ENCODE measurements at regions not wholly inside any gene's neighbourhood (a gene's known extent, or its start where the extent isn't known, plus 50 kb on each side); places are given as distances from the start of the nearest gene placed in this dataset.

DNA sequence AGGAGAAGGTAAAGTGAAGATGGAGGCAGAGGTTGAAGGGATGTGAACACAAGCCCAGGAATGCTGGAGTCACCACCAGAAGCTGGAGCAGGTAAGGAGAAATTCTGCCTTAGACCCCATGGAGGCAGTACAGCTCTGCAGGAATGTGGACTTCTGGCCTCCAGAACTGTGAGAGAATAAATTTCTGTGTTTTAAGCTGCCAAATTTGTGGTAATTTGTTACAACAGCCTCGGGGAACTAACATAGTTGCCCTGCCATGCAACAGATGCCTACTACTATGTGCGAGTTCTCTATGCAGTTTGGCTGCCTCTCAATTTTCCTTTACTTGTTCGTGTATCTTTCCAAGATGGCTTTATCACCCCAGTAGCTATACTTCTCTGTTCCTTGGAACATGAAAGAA lies 394.1 kb downstream of the TUSC7 start:
- Histone ChIP-seq H3K9me3 (ENCODE audit: low read depth) (no peaks in the 10 kb centered on the region), H3K4me1 (ENCODE audit: low read depth) (no peaks in the 10 kb centered on the region), H3K36me3 (no peaks in the 10 kb centered on the region), H3K27me3 (no peaks in the 10 kb centered on the region), H3K4me3 (no peak overlapping the region), H3K27ac (no peak overlapping the region)
- DNase-seq (ENCODE audit: low read depth in 1 of 2, low spot score in 1 of 2): no peak
- TF ChIP-seq, protein P1, sequence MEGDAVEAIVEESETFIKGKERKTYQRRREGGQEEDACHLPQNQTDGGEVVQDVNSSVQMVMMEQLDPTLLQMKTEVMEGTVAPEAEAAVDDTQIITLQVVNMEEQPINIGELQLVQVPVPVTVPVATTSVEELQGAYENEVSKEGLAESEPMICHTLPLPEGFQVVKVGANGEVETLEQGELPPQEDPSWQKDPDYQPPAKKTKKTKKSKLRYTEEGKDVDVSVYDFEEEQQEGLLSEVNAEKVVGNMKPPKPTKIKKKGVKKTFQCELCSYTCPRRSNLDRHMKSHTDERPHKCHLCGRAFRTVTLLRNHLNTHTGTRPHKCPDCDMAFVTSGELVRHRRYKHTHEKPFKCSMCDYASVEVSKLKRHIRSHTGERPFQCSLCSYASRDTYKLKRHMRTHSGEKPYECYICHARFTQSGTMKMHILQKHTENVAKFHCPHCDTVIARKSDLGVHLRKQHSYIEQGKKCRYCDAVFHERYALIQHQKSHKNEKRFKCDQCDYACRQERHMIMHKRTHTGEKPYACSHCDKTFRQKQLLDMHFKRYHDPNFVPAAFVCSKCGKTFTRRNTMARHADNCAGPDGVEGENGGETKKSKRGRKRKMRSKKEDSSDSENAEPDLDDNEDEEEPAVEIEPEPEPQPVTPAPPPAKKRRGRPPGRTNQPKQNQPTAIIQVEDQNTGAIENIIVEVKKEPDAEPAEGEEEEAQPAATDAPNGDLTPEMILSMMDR (IDR thresholded peaks at IDR 0.05; ENCODE audit: low read depth, low read length): no peak

DNA sequence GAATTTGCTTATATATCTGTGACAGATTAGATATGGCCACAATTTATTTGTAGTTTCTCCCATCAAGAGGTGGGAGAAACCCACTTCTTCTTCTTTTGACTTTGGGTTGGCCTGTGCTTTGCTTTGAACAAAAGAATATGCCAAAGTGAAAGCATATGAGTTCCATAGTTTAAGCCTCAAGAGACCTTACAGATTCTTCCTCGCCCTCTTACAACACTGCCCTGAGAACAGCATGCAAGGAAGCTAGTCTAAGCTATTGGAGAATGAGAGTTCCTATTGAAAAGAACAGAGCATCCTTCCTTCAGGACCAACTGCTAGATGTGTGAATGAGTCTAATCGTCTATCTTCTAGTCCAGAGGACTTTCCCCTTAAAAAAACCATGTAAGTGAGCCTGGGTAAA lies 394.8 kb downstream of the TUSC7 start:
- Histone ChIP-seq H3K4me3 (no peak overlapping the region), H3K36me3 (no peaks in the 10 kb centered on the region), H3K27ac (no peak overlapping the region), H3K9me3 (ENCODE audit: low read depth) (no peaks in the 10 kb centered on the region), H3K4me1 (ENCODE audit: low read depth) (no peaks in the 10 kb centered on the region), H3K27me3 (no peaks in the 10 kb centered on the region)
- TF ChIP-seq, protein P1 (IDR thresholded peaks at IDR 0.05; ENCODE audit: low read depth, low read length): no peak
- no peak for DNase-seq (ENCODE audit: low read depth in 1 of 2, low spot score in 1 of 2)

DNA sequence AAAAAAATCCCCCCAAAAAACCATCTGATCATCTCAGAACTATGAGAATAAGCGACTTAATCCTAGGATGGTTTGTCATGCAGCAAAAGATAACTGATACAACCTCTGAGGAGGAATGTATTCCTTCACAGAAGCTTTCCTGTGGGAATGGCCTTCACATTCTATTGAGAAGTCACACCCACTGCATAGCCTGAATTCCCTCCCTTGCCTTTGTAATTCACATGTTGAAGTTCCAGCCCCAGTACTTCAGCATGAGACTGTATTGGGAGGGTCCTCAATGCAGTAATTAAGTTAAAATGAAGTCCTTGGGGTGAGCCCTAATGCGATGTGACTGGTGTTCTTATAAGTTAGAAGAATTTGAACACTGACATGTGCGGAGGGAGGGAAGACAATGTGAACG lies 395.2 kb downstream of the TUSC7 start:
- Histone ChIP-seq H3K4me1 (ENCODE audit: low read depth) (no peaks in the 10 kb centered on the region), H3K4me3 (no peak overlapping the region), H3K27me3 (no peaks in the 10 kb centered on the region), H3K36me3 (no peaks in the 10 kb centered on the region), H3K9me3 (ENCODE audit: low read depth) (no peaks in the 10 kb centered on the region), H3K27ac (no peak overlapping the region)
- TF ChIP-seq, protein P1 (IDR thresholded peaks at IDR 0.05; ENCODE audit: low read depth, low read length): no peak
- no peak for DNase-seq (ENCODE audit: low read depth in 1 of 2, low spot score in 1 of 2)

DNA sequence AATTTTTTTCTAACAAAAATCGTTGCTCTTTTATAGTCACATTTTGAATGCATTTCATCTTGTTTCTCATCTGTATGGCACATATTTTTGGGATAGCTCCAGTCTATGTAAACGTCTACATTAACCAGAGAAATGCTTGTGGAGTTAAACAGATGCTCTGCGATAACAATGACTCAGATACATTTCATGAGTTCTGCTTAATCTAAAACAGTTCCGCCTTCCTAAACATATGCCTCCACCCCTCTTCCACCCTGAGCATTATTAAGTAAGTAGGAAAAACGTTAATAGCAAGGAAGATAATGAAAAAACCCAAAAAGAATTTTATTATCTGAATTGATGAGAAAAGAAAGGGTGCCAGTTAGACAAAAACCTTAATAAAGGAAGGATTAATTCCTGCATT lies 396.1 kb downstream of the TUSC7 start:
- Histone ChIP-seq H3K4me3 (no peak overlapping the region), H3K9me3 (ENCODE audit: low read depth) (no peaks in the 10 kb centered on the region), H3K4me1 (ENCODE audit: low read depth) (no peaks in the 10 kb centered on the region), H3K36me3 (no peaks in the 10 kb centered on the region), H3K27me3 (no peaks in the 10 kb centered on the region), H3K27ac (no peak overlapping the region)
- TF ChIP-seq, protein P1 (IDR thresholded peaks at IDR 0.05; ENCODE audit: low read depth, low read length): no peak
- DNase-seq (ENCODE audit: low read depth in 1 of 2, low spot score in 1 of 2): no peak

DNA sequence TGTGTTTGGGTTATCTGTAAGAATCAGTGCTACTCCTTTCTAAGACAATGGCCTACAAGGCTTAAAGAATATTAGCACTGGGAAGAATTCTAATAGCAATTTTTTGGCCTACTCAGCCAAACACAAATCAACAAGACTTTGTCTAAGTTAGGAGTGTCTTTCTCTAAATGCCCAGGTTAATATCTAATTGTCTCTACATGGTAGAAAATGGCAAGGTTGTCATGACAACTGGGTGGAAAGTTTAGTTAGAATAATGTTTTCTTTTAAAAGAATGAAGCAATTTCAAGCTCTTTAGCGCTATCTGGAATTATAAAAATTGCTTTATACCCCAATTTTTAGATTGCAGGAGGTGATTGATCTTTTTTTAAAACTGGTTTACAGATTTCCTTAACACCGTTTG lies 396.8 kb downstream of the TUSC7 start:
- TF ChIP-seq, protein P1 (IDR thresholded peaks at IDR 0.05; ENCODE audit: low read depth, low read length): no peak
- Histone ChIP-seq H3K4me1 (ENCODE audit: low read depth) (no peaks in the 10 kb centered on the region), H3K27me3 (no peaks in the 10 kb centered on the region), H3K27ac (no peak overlapping the region), H3K36me3 (no peaks in the 10 kb centered on the region), H3K4me3 (no peak overlapping the region), H3K9me3 (ENCODE audit: low read depth) (no peaks in the 10 kb centered on the region)
- no peak for DNase-seq (ENCODE audit: low read depth in 1 of 2, low spot score in 1 of 2)

DNA sequence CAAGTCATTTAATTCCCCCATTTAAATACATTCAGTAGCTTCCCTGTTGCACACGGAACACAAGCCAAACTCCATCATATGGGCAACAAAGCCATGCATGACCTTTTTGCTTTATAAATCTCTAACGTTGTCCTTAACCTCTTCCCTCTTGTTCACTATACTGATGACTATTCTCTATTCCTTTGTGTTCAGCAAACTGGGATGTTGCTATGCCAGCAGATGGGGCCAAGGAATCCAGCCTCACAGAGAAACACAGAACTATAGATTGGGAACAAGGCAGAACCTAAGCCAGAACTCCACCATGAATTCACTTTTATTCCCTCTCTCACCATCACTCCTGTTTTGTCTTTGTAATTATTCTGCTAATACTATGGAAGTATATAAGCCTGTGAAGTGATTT lies 398.4 kb downstream of the TUSC7 start:
- no peaks in the 10 kb centered on the region for H3K9me3 ChIP-seq (ENCODE audit: low read depth)
- TF ChIP-seq, protein P1 (IDR thresholded peaks at IDR 0.05; ENCODE audit: low read depth, low read length): no peak
- H3K27me3 ChIP-seq: no peaks in the 10 kb centered on the region
- no peaks in the 10 kb centered on the region for H3K4me1 ChIP-seq (ENCODE audit: low read depth)
- no peak overlapping the region for H3K27ac ChIP-seq
- no peaks in the 10 kb centered on the region for H3K36me3 ChIP-seq
- no peak overlapping the region for H3K4me3 ChIP-seq
- DNase-seq (ENCODE audit: low read depth in 1 of 2, low spot score in 1 of 2): no peak

Data from cardiac muscle cell (in vitro differentiated cells and primary cell).